Mammary epithelial cell (primary cell): ENCODE measurements at regions not wholly inside any gene's neighbourhood (a gene's known extent, or its start where the extent isn't known, plus 50 kb on each side); places are given as distances from the start of the nearest gene placed in this dataset.

Source experiments
- EZH2 ChIP-seq: IDR thresholded peaks from 2 replicates; pipeline ENCODE4 v1.6.1; 2012; ENCODE audit warnings: low read length, inconsistent platforms, borderline replicate concordance
- TF ChIP-seq, protein P1 (sequence below), 2 donors: IDR thresholded peaks in 1 of 2; conservative IDR thresholded peaks in 1 of 2; 2 replicates each; pipeline ENCODE4 v1.5.1; 2011 to 2012; ENCODE audit warnings: inconsistent platforms in 2 of 2, low read length in 2 of 2, mild to moderate bottlenecking in 2 of 2, control low read depth in 1 of 2, low read depth in 1 of 2; ENCODE audit not compliant: insufficient read depth in 1 of 2; ENCODE audit errors: extremely low read depth in 1 of 2

DNA sequence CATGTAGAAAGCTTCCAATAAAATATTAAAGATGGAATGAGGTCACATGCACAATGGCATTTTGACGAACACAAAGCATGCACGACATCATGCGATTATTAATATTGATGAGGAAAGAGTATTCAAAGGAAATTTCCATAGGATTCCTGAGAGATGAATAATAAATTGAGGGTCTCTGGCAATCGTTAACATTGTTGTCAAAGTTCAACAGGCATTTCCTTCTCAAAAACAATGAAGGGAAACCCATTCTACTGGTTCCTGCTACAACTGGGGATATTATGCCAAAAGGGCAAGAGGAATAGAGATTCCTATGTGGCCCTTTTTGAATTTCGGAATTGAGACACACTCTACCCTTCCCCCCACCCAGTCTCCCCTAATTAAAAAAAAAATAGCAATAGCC lies 128.3 kb upstream of the NUDT7 start:
- TF ChIP-seq, protein P1, sequence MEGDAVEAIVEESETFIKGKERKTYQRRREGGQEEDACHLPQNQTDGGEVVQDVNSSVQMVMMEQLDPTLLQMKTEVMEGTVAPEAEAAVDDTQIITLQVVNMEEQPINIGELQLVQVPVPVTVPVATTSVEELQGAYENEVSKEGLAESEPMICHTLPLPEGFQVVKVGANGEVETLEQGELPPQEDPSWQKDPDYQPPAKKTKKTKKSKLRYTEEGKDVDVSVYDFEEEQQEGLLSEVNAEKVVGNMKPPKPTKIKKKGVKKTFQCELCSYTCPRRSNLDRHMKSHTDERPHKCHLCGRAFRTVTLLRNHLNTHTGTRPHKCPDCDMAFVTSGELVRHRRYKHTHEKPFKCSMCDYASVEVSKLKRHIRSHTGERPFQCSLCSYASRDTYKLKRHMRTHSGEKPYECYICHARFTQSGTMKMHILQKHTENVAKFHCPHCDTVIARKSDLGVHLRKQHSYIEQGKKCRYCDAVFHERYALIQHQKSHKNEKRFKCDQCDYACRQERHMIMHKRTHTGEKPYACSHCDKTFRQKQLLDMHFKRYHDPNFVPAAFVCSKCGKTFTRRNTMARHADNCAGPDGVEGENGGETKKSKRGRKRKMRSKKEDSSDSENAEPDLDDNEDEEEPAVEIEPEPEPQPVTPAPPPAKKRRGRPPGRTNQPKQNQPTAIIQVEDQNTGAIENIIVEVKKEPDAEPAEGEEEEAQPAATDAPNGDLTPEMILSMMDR (conservative IDR thresholded peaks at IDR 0.05 in 1 of 2, IDR thresholded peaks at IDR 0.05 in 1 of 2; ENCODE audit: extremely low read depth in 1 of 2, insufficient read depth in 1 of 2, low read depth in 1 of 2, low read length in 2 of 2): no peak
- TF ChIP-seq EZH2: no peak
